ENCODE measurements at regions not wholly inside any gene's neighbourhood (a gene's known extent, or its start where the extent isn't known, plus 50 kb on each side); places are given as distances from the start of the nearest gene placed in this dataset.
"Not testable (repeated sequence)": the region's sequence is repeated elsewhere in the genome, so short reads cannot be mapped to it uniquely, and the experiment has no call there.

- DNase-seq (ENCODE audit: low spot score), result no peak
These were observed 57.0 kb upstream of the CYRIA start for GRCh38 chr2:16722677-16723076.

- DNase-seq (ENCODE audit: low spot score), result no peak
These were observed 56.5 kb upstream of the CYRIA start for GRCh38 chr2:16722126-16722525.

- not testable (repeated sequence) for DNase-seq (ENCODE audit: low spot score)
These were observed 55.9 kb upstream of the CYRIA start for GRCh38 chr2:16721529-16721928.

GRCh38 chr2:16720737-16721136, 55.1 kb upstream of the CYRIA start:
- not testable (repeated sequence) for DNase-seq (ENCODE audit: low spot score)

GRCh38 chr2:16719485-16719808, 53.8 kb upstream of the CYRIA start:
- no peak for DNase-seq (ENCODE audit: low spot score)

GRCh38 chr2:16718576-16719484, 53.2 kb upstream of the CYRIA start:
- no peak for DNase-seq (ENCODE audit: low spot score)

- DNase-seq (ENCODE audit: low spot score), result no peak
These were observed 51.8 kb upstream of the CYRIA start for GRCh38 chr2:16717477-16717876.

- no peak for DNase-seq (ENCODE audit: low spot score)
These were observed 51.3 kb upstream of the CYRIA start for GRCh38 chr2:16716944-16717343.

- no peak for DNase-seq (ENCODE audit: low spot score)
These were observed 50.4 kb upstream of the CYRIA start for GRCh38 chr2:16716024-16716423.
